ENCODE measurements at regions not wholly inside any gene's neighbourhood (a gene's known extent, or its start where the extent isn't known, plus 50 kb on each side); places are given as distances from the start of the nearest gene placed in this dataset.

DNA sequence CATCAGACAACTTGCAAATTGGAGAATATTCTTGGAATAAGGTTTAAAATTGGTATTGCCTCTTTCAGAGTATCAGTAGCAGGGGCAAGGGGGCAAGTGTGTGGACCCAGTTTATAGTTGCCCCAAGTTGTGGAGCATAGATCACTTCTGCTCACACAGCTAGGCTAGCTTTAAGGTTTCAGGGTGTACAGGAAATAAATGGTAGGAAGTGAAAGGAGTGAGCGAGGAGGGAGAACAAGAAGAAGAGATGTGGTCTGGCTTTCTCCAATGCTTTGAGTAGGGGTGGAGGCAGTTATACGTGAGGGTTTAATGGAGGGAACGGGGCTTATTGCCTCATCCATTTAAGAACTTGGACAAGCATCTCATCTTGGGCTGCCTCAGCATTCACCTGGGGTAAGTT is 290.0 kb upstream of the CFAP20DC start:
- no peak for DNase-seq (ENCODE audit: low read depth)

DNA sequence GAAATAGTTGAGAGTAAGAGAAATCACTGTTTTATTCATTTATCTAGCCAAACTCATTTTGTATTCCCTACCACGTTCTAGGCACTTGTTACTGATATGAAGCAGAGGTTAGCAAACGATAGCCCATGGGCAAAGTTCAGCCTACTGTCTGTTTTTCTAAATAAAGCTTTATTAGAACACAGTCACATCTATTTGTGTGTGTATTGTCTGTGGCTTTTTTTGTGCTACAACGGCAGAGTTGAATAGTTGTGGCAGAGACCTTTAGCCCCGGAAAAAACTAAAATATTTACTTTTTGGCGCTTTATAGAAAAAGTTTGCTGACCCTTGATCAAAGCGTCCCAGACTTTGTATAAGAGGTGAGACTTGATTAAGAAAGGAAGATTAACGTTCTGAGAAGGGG is 289.1 kb upstream of the CFAP20DC start:
- DNase-seq (ENCODE audit: low read depth) = no peak

DNA sequence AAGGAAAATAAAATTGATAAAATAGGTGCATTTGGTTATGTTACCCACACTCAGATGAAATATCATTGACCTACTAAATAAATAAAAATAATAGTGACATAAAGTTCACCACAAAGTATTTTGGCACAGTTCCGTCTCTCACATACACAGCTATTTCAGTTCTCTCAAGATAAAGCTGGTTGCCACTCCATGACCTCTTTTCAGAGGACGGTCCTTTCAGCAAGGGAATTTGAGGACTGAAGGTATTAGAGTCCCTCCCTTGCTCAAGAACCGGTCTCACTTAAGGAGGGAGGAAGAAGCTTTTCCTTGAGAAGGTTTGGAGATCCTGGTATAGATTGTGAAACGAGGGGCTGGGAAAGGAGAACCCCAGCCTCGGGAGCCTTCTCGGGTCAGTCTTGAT is 285.5 kb upstream of the CFAP20DC start:
- no peak for DNase-seq (ENCODE audit: low read depth)

DNA sequence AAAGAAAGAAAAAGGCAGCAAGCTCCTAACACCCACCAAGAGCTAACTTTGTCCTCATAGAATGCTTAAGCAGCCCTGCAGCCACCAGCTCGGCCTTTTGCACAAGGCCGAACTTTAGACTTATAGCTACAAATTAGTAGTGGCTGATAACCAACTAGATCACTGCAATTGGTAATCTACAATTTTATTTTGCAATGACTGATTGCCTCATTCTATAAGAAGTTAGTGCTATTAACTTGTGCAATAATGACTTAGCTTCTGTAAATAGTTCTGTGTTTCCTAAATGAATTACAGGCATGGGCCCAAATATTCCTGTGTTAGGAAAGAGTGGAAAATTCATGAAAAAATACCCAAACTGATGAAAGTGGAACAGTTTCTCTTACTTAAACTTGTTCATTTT is 284.8 kb upstream of the CFAP20DC start:
- DNase-seq (ENCODE audit: low read depth) = no peak

DNA sequence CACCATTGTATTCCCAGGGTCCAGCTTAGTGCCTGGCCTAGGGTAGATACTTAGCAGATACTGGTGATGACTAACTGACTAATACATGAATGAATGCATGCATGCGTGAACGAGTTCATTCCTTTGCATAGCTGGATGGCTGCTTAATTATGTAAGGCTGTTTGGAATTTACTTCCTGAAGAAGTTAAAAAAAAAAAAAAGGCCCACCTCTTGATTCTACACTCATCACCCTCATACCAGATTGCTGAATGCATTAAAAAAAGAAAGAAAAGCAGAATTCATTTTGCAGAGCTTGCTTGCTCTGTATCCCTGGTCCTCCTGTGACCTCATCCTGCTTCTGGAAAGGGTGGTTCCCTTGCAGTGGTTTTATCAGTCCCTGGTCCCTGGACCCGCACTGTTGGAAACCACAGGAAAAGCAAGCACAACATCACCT is 277.6 kb upstream of the CFAP20DC start:
- no peak for DNase-seq (ENCODE audit: low read depth)

DNA sequence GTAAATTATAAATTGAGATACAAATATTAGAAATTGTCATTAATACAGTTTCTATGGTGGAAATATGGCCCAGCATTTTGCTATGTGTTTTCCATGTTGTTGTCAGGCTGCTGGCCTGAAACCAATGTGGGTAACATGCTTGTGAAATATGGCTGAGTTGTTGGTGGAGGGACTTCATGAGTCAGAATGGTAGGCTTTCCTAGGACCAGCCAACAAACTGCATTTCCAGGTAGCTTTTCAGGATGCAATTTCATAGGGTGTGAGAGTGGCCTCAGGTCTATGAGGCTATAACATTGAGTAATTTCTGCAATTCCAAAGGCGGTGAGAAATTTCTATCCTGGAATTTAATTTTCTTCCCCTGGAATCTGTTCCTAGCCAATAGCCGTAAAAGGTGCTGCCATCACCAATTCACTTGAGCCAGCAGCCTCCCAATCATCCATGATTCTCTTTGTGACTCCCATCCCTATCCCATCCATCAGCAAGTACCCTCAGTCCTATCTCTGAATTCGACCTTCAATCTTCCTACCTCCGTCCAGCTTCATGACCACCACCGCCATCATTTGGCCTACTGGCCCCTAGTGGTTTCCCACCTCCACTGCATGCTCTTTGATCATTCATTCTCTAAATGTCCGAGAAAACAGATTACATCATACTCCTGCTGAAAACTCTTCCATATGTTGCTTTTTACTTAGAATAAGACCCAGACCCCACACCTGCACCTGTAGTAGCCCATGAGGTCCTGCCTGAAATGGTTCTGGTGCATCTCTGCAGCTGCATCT is 276.6 kb upstream of the CFAP20DC start:
- DNase-seq (ENCODE audit: low read depth) = no peak

DNA sequence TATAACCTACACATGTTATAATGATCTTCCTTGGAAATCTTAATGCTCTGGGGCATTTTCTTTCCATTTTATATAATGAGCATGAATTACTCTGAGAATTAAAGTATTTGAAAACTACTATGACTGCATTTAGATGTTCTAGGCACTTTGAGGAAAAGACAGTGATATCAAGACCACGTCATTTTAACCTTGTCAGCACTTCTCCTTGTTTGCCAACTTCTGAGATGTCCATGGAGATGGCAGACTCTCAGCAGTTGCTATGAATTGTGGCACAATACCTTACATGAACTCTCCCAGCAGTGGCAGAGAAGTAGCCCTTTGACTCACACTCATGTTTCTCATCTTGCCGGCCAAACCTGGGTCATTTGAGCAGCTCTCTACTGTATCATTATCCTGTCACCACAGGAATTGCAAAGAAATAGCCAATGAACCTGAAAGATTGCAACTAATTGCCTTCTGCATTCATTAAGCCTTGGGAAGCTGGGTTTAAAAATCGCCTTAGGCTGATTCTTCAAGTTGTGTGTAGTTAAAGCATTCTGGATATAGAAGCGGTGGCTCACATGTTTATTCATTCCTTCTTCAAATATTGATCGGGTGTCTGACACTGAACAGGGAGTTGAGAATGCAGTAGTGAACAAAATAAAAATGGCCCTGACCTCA is 272.2 kb upstream of the CFAP20DC start:
- DNase-seq (ENCODE audit: low read depth) = no peak

DNA sequence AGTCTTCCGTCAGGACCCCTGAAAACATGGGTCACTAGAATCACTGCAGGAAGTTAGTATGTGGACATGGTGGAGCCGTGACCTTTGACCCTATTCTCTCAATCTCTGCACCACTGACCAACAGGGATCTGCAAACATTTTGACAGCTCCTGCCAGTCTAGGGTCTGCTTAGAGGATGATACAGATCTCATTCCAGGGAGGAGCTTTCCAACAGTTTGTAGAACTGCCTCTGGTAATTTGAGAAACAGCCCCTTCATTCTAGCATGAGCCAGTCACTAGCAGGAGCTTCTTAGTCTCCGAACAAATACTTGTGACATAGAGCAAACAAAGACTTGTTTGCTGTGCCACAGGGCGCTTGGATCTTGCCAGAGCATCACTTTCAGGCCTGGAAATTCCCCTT is 270.3 kb upstream of the CFAP20DC start:
- DNase-seq (ENCODE audit: low read depth) = no peak

DNA sequence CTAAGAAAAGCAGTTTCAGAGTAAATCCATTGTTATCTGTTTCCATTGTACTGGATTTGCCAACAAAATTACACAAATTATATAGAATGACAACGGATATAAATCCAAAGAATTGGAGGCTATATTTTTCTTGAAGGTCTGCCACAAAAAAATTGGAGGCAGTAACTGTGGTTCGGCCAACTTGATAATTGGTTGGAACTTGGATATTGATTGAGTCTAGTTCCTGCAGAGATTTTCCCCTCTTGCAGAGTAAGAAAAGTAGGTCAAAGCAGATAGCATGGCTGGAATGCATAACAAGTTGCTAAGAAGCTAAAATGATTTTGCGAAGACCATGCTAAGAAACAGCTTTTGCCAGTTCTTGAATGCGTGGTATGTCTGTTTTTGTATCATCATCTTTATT is 269.6 kb upstream of the CFAP20DC start:
- DNase-seq (ENCODE audit: low read depth) = no peak

DNA sequence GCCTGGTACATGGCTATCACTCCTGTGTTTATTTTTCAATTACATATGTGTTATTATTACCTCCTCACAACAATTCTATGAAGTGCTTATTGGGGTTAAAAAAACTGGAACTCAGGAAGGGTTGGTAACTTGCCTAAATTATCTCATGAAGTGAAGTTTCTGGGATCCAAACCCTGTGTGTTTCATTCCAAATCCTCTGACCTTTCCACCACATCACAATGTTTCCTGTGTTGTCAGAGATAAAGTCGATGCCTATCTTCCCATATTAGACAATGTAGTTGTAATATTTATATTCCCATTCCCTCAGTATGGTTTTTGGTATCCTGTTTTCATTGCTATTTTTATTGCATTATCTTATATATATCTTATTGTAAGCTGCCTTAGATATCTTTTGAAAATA is 269.1 kb upstream of the CFAP20DC start:
- DNase-seq (ENCODE audit: low read depth) = no peak

DNA sequence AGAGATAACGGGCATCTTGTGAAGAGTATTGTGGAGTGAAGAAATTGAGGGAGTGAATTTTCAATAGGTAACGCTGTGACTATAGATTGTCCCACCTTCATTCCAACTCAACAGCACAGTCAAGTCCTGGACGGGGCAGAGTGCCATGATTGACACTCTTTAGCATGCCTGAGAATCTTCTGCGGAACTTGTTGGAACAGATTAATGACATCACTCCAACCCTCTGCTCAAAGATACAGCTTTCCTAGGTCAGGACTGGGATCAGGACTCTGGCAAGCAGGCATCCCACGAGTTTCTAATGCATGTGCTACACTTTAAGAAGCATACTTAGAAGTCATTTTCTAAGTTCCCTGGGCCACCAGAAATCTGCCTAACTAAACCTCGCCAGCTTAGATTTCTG is 267.6 kb upstream of the CFAP20DC start:
- DNase-seq (ENCODE audit: low read depth) = no peak

DNA sequence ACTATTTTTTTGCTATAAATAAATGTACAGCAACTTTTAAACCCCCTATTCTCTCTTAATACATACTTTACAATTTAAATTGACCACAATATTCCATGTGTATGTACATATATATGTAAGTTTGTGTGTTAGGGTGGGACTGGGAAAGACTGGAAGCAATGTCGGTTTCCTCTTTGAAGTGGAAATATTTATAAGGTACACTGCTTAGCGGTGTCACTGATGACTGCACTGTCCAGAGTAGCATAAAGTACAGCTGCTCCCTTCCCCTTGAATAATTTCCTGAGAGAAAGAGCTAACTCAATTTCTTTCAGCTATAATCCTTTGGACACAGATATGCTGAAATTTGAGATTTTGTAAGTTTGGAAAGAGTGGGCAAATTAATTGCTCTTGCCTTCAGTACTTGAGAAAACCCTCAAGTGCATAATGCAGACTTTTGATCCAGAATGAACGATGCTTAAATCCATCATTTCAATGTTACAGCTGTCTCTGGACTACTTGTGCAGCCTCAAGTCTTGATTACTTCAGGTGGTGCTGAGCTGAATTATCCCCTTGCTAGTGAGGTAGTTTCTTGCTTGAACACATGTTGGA is 267.0 kb upstream of the CFAP20DC start:
- DNase-seq (ENCODE audit: low read depth) = no peak

DNA sequence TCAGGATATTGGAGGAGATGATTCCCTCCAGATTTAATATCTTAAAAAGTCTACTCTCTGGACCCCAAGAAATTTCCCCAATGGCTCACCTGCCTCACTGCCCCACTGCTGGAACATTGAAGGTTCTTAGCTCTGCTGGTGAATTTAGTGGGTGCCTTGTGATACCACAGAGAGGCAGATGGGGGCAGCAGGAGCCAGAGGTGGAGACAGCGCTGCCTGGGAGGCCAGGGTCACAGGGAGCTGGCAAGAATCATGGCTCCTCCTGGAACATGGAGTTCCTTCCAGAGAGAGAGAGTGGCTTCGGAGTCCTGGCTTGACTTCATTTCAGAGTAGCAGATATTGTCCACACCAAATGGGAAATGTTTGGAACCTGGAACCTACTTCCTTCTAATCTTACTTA is 263.5 kb upstream of the CFAP20DC start:
- DNase-seq (ENCODE audit: low read depth) = no peak

DNA sequence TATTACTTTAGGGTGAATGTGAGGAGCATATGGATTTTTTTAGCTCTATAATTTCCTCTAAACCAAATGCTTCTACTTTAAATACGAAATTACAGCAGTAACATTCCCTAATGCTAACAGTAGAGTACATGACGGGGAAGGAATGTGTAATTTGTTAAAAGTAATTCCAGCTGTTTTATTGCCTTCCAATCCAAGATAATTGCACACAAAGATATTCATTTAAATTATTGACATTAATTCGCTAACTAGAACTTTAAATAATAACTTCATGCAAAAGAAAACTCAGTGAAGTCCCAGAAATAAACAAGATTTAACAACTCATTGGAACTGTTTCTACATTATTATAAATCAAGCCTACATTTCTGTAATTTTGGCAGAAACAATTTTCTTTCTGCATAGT is 261.4 kb upstream of the CFAP20DC start:
- DNase-seq (ENCODE audit: low read depth) = no peak

DNA sequence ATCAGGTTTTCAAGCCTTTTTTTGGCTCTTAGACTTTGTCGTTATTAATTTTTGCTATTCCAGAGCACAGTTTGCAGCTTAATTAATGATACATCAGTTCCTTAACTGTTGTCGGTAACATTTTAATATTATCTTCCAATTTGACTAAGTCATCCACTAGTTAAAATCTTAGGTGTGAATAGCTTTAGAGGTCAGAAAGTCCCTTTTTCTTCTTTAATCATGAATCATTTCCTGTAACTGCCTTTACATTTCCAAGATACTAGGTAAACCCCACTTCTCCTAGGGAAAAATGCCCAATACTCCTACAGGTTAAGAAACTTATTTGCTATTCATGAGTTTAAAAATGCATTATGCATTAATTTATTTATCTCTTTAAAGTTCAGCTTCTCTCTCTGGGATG is 260.9 kb upstream of the CFAP20DC start:
- no peak for DNase-seq (ENCODE audit: low read depth)

DNA sequence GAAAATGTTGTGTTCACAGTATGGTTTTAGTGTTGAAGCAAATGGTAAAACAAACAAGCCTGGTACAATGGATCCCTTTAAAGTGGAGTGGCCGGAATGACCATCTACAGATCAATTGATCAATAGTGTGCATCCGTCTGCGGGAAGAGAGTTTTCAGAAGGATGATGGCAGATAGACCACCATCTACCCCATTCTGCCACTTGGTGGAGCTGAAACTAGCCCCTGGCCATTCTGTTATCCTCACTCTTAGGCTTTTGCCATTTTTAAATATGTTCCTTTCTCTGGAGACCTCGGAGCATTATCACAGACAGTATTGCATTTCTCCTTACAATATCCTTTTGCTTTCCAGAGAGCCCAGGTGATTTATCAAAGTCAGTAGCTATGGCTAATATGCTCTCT is 258.9 kb upstream of the CFAP20DC start:
- DNase-seq (ENCODE audit: low read depth) = no peak

DNA sequence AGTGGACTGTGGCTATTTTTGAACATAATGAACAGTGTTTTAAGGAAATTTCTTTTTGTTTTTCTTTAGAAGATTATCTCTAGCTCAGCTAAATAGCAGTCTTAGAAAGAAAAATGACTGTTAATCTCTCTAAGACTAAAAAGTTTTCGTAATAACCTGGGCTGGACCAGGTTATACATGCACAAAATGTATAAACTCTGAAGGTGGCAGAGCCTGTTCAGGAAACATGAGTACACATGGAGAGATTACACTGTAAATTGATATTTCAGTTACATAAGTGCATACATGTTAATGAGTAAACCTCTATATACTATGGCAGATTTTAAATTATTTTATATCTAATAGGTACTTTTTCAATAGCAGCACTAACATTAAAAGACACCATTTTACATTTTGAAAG is 258.2 kb upstream of the CFAP20DC start:
- no peak for DNase-seq (ENCODE audit: low read depth)

DNA sequence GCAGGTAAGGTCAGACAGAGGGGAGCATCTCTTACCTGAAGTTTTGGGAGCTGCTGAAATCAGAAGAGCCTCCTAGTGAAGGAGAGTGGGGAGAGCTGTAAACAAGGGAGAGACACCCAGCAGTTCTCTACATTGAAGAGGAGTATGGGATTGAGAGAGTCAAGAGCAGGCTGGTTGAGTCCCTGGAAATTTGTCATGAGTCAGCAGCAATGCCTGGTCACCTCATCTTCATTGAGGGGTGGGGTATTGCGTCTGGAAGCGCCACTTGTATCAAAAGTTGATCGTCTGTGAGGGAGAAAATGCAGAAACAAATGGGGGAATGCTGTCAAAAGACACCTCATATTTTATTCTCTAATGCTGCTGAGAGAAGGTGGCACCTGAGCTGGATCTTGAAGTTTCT is 256.6 kb upstream of the CFAP20DC start:
- no peak for DNase-seq (ENCODE audit: low read depth)

DNA sequence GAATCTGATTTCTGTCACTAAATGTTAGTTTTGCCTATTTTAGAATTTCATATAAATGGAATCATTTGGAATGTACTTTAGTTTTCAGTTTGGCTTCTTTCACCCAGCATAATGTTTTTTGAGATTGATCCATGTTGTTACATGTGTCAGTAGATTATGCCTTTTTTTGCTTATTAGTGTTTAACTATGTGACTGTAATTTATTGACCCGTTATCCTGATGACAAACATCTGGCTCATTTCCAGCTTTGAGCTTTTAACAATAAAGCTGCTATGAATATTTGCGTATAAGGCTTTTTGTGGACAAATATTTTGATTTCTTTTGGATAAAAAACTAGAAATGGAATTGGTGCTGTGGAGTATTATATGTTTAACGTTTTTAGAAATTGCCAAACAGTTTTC is 254.5 kb upstream of the CFAP20DC start:
- no peak for DNase-seq (ENCODE audit: low read depth)

DNA sequence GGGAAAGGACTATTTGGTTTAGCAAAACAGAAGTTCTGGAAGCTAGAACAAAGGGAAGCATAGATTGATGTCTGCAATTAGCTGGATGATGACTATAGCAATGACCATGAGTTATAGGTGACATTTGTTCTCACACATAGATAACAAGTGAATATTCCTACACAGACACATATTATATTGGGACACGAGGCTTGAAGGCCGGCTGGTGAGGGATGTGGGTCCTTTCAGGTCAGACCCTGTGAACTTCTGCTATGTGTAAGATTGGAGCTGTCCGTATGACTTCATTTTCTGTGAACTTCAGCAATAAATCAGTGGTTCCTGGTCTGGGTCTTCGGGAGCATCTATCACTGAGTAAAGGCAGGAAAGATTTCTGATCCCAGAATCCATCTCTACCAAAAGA is 253.6 kb upstream of the CFAP20DC start:
- DNase-seq (ENCODE audit: low read depth) = no peak

DNA sequence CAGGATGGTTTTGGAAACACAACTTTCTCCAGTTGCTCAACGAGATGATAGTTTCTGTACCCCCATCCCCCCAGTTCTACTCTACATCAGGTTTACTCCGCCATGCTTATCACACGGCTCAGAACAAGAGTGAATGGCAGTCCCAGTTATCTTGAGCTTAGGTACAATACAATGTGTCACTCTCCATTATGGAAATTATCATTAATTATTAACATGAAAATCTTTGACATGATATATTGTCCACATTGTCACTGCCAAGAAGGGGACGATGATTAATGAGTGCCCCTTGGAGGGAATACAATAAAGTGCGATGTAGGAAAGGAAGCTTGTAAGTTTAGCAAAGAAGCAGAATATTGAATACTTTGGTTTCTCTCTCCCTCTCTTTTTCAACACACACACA is 252.6 kb upstream of the CFAP20DC start:
- DNase-seq (ENCODE audit: low read depth) = no peak

DNA sequence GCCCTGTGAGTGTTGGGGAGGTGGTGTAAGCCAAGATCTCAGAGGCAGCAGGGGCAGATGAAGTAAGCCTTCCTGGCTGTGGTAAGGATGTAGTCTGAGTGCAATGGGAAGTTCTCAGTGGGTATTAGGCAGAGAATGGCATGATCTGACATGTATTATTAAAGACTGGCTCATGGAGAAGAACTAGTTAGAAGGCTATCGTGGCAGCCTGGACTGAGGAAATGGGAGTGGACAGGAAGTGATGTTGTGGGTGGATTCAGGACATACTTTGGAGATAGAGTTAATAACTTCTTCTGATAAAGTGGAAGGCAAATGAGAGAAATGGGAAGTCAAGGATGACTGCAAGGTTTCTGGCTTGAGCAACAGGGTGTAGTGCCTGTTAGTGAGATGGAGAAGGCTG is 250.9 kb upstream of the CFAP20DC start:
- DNase-seq (ENCODE audit: low read depth) = no peak

DNA sequence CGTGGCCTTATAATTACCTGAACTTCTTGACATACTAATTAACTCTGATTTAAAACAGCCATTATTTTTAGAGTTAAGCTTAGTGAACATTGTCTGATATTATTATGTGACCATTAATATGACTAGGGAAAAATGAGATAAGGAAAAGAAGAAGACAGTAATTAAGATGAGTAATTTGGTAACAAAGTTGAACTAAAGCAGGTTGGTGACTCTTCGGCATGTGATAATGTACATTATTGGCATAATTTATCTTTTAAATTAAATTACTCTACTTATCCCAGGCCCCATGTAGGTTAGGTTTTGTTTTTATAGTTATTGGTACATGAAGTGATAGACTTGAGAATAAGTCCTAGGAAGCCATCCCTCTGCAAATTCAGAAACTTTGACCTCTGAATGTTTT is 249.7 kb upstream of the CFAP20DC start:
- no peak for DNase-seq (ENCODE audit: low read depth)
